ENCODE measurements at regions not wholly inside any gene's neighbourhood (a gene's known extent, or its start where the extent isn't known, plus 50 kb on each side); places are given as distances from the start of the nearest gene placed in this dataset.

- no peaks in the 10 kb centered on the region for H3K9me1 ChIP-seq (ENCODE audit: insufficient read depth, low read length)
- no peak overlapping the region for H3K4me3 ChIP-seq (ENCODE audit: insufficient read depth, low read depth, low read length)
- no peaks in the 10 kb centered on the region for H3K9me3 ChIP-seq (ENCODE audit: control insufficient read depth, insufficient read depth, low read length)
- no peak overlapping the region for H2BK15ac ChIP-seq (ENCODE audit: low read depth, low read length)
- no peak overlapping the region for H4K91ac ChIP-seq (ENCODE audit: insufficient read depth, low read depth, low read length)
- no peak overlapping the region for H2AK5ac ChIP-seq (ENCODE audit: low read depth, low read length)
- peaks cover 4% of the 10 kb centered on the region; the same call in 1 of the 2 replicates for H3K36me3 ChIP-seq (ENCODE audit: control insufficient read depth, insufficient read depth, low read length)
- H2AK9ac ChIP-seq (replicated peaks; ENCODE audit: low read depth, low read length, poor library complexity): no peak overlapping the region
- ATAC-seq (ENCODE audit: low read depth): no peak
- ChIA-PET CTCF (no interaction called here), POLR2A (ENCODE audit: unreplicated experiment) (no interaction called here)
- 100% methylated on average over 1 of the region's 6 CpGs; no CpG with 5 or more reads in 1 of the 2 experiments for WGBS, 2 experiments (ENCODE audit: extremely low coverage in 2 of 2, insufficient read length in 1 of 2)
- no peak overlapping the region for H3K56ac ChIP-seq (ENCODE audit: extremely low read depth, insufficient read depth, low read length)
- no peak overlapping the region for H3K9ac ChIP-seq (ENCODE audit: low read depth, low read length)
- no peaks in the 10 kb centered on the region for H3K4me1 ChIP-seq (ENCODE audit: control insufficient read depth, insufficient read depth, low read length)
- dilution Hi-C loops (cut with HindIII; ENCODE audit: low sequenced_read_pairs, unreplicated experiment) (no loop called here), intact Hi-C loops (cut with micrococcal nuclease) (no loop called here), in situ Hi-C loops (cut with MboI; ENCODE audit: low sequenced_read_pairs) (no loop called here)
- peaks cover 0 to 13% of the 10 kb centered on the region in 2 experiments; a peak in 3 of 4 replicates for H3K79me1 ChIP-seq (ENCODE audit: low read depth in 1 of 2, low read length in 2 of 2)
- TF ChIP-seq MAZ (IDR thresholded peaks at IDR 0.05; ENCODE audit: borderline replicate concordance, low read depth, low read length) (no peak), SMC3 (IDR thresholded peaks at IDR 0.05; ENCODE audit: low read depth, low read length) (no peak), NFE2L2 (IDR thresholded peaks at IDR 0.05; ENCODE audit: low read depth, low read length) (no peak), CTCF (conservative IDR thresholded peaks at IDR 0.05; ENCODE audit: low read depth, low read length) (no peak), RFX5 (IDR thresholded peaks at IDR 0.05; ENCODE audit: low read depth, low read length) (no peak), CEBPB (IDR thresholded peaks at IDR 0.05; ENCODE audit: low read depth, low read length) (peak; percentile 22; the same call in 1 of the 2 replicates), POLR2A (IDR thresholded peaks at IDR 0.05; ENCODE audit: low read depth, low read length) (no peak), RCOR1 (IDR thresholded peaks at IDR 0.05; ENCODE audit: insufficient replicate concordance, low read length) (no peak)
- H3K18ac ChIP-seq (ENCODE audit: low read depth, low read length): no peak overlapping the region
- peaks cover 3% of the 10 kb centered on the region; the same call in 1 of the 2 replicates for H4K20me1 ChIP-seq (ENCODE audit: insufficient read depth, low read length)
- H4K5ac ChIP-seq (ENCODE audit: low read depth, low read length): no peak overlapping the region
- no peaks in the 10 kb centered on the region for H3K27me3 ChIP-seq (ENCODE audit: control insufficient read depth, insufficient read depth, low read length)
- no peak overlapping the region for H2BK20ac ChIP-seq (ENCODE audit: low read depth, low read length)
- H2BK120ac ChIP-seq (ENCODE audit: low read depth, low read length): no peak overlapping the region
- no peak overlapping the region for H4K8ac ChIP-seq (ENCODE audit: low read depth in 2 of 2, low read length in 2 of 2)
- no peak overlapping the region for H3K23ac ChIP-seq (ENCODE audit: low read depth, low read length)
- no peak for DNase-seq
- BruUV-seq (replicated peaks): no TSS peak
- H3K27ac ChIP-seq (ENCODE audit: insufficient read depth, low read length): no peak overlapping the region
- H3K4me2 ChIP-seq (ENCODE audit: low read depth, low read length): no peak overlapping the region
- no peak overlapping the region for H2AFZ ChIP-seq (replicated peaks; ENCODE audit: low read length, poor library complexity)
- H3K4ac ChIP-seq (ENCODE audit: low read depth, low read length): no peak overlapping the region
- H3K14ac ChIP-seq (replicated peaks; ENCODE audit: low read depth, low read length): no peak overlapping the region
- H2BK5ac ChIP-seq (ENCODE audit: low read depth, low read length, poor library complexity, severe bottlenecking): no peak overlapping the region
Observed at GRCh38 chrX:73992019-73992418, 139.5 kb upstream of the XIST start.

Measured in IMR-90 (cell line).